ENCODE measurements at regions not wholly inside any gene's neighbourhood (a gene's known extent, or its start where the extent isn't known, plus 50 kb on each side); places are given as distances from the start of the nearest gene placed in this dataset.

- TF ChIP-seq GABPA (IDR thresholded peaks at IDR 0.05; ENCODE audit: low read depth): no peak
- no peak for TF ChIP-seq CTCF (IDR thresholded peaks at IDR 0.05; ENCODE audit: insufficient read depth, low read length)
- TF ChIP-seq REST (IDR thresholded peaks at IDR 0.05; ENCODE audit: insufficient replicate concordance, low read depth): no peak
- H3K27me3 ChIP-seq (ENCODE audit: insufficient read depth, poor library complexity, severe bottlenecking): no peaks in the 10 kb centered on the region
- H3K27ac ChIP-seq (replicated peaks): no peak overlapping the region
- no peak overlapping the region for H3K4me3 ChIP-seq (replicated peaks; ENCODE audit: insufficient read depth, low read length)
- DNase-seq (ENCODE audit: low read depth in 1 of 2, low spot score in 1 of 2): no peak
These were observed 1234.2 kb downstream of the BCL11B start for GRCh38 chr14:98037831-98038230.

- H3K4me3 ChIP-seq (replicated peaks; ENCODE audit: insufficient read depth, low read length): no peak overlapping the region
- no peak overlapping the region for H3K27ac ChIP-seq (replicated peaks)
- no peaks in the 10 kb centered on the region for H3K27me3 ChIP-seq (ENCODE audit: insufficient read depth, poor library complexity, severe bottlenecking)
- DNase-seq (ENCODE audit: low read depth in 1 of 2, low spot score in 1 of 2): no peak
- no peak for TF ChIP-seq SPI1 (IDR thresholded peaks at IDR 0.05; ENCODE audit: borderline replicate concordance, low read depth)
- TF ChIP-seq POLR2AphosphoS5 (IDR thresholded peaks at IDR 0.05; ENCODE audit: low read depth): no peak
These were observed 1215.1 kb downstream of the BCL11B start for GRCh38 chr14:98056946-98057345.

GRCh38 chr14:98059106-98059505, 1212.9 kb downstream of the BCL11B start:
- Histone ChIP-seq H3K4me3 (replicated peaks; ENCODE audit: insufficient read depth, low read length) (no peak overlapping the region), H3K27ac (replicated peaks) (no peak overlapping the region), H3K27me3 (ENCODE audit: insufficient read depth, poor library complexity, severe bottlenecking) (no peaks in the 10 kb centered on the region)
- no peak for TF ChIP-seq SPI1 (IDR thresholded peaks at IDR 0.05; ENCODE audit: borderline replicate concordance, low read depth)
- no peak for DNase-seq (ENCODE audit: low read depth in 1 of 2, low spot score in 1 of 2)

- TF ChIP-seq REST (IDR thresholded peaks at IDR 0.05; ENCODE audit: insufficient replicate concordance, low read depth) (no peak), POLR2AphosphoS5 (IDR thresholded peaks at IDR 0.05; ENCODE audit: low read depth) (no peak), CTCF (IDR thresholded peaks at IDR 0.05; ENCODE audit: insufficient read depth, low read length) (no peak), GABPA (IDR thresholded peaks at IDR 0.05; ENCODE audit: low read depth) (no peak), SPI1 (IDR thresholded peaks at IDR 0.05; ENCODE audit: borderline replicate concordance, low read depth) (no peak)
- Histone ChIP-seq H3K4me3 (replicated peaks; ENCODE audit: insufficient read depth, low read length) (no peak overlapping the region), H3K27me3 (ENCODE audit: insufficient read depth, poor library complexity, severe bottlenecking) (no peaks in the 10 kb centered on the region), H3K27ac (replicated peaks) (no peak overlapping the region)
- no peak for DNase-seq (ENCODE audit: low read depth in 1 of 2, low spot score in 1 of 2)
These were observed 1209.9 kb downstream of the BCL11B start for GRCh38 chr14:98062083-98062482.

GRCh38 chr14:98069712-98070171, 1202.3 kb downstream of the BCL11B start:
- no peaks in the 10 kb centered on the region for H3K27me3 ChIP-seq (ENCODE audit: insufficient read depth, poor library complexity, severe bottlenecking)
- DNase-seq (ENCODE audit: low read depth in 1 of 2, low spot score in 1 of 2): no peak
- H3K4me3 ChIP-seq (replicated peaks; ENCODE audit: insufficient read depth, low read length): no peak overlapping the region
- no peak overlapping the region for H3K27ac ChIP-seq (replicated peaks)
- TF ChIP-seq SPI1 (IDR thresholded peaks at IDR 0.05; ENCODE audit: borderline replicate concordance, low read depth) (no peak), CTCF (IDR thresholded peaks at IDR 0.05; ENCODE audit: insufficient read depth, low read length) (no peak), POLR2AphosphoS5 (IDR thresholded peaks at IDR 0.05; ENCODE audit: low read depth) (no peak), REST (IDR thresholded peaks at IDR 0.05; ENCODE audit: insufficient replicate concordance, low read depth) (no peak), GABPA (IDR thresholded peaks at IDR 0.05; ENCODE audit: low read depth) (no peak)
